ENCODE measurements at regions not wholly inside any gene's neighbourhood (a gene's known extent, or its start where the extent isn't known, plus 50 kb on each side); places are given as distances from the start of the nearest gene placed in this dataset.
"Not testable (repeated sequence)": the region's sequence is repeated elsewhere in the genome, so short reads cannot be mapped to it uniquely, and the experiment has no call there.

GRCh38 chr16:60642956-60643355 is 1393.3 kb downstream of the CDH8 start:
- no peaks in the 10 kb centered on the region for H3K36me3 ChIP-seq (ENCODE audit: control insufficient read depth, low read length)
- no peaks in the 10 kb centered on the region for H4K20me1 ChIP-seq (ENCODE audit: control insufficient read depth, insufficient read depth, low read depth, low read length)
- H3K27me3 ChIP-seq (ENCODE audit: control insufficient read depth, low read length) = no peaks in the 10 kb centered on the region
- TF ChIP-seq EZH2phosphoT487 (IDR thresholded peaks at IDR 0.05; ENCODE audit: borderline replicate concordance, low read length) (no peak), CTCF (IDR thresholded peaks at IDR 0.05; ENCODE audit: low read depth, low read length, poor library complexity, severe bottlenecking) (no peak)
- no peaks in the 10 kb centered on the region for H3K79me2 ChIP-seq (ENCODE audit: control insufficient read depth, low read length)
- no peaks in the 10 kb centered on the region for H3K9me3 ChIP-seq (ENCODE audit: control insufficient read depth, insufficient read depth, low read length)
- H3K4me3 ChIP-seq (ENCODE audit: low read length) = no peak overlapping the region
- no peaks in the 10 kb centered on the region for H3F3A ChIP-seq (ENCODE audit: control insufficient read depth, insufficient read depth)
- H3K9me2 ChIP-seq (replicated peaks; ENCODE audit: control insufficient read depth, low read length) = no peaks in the 10 kb centered on the region
- H3K4me2 ChIP-seq (ENCODE audit: low read length) = no peak overlapping the region
- H3K4me1 ChIP-seq (ENCODE audit: control insufficient read depth, low read length) = no peaks in the 10 kb centered on the region
- no peak overlapping the region for H3K27ac ChIP-seq (ENCODE audit: low read depth, low read length)

DNA sequence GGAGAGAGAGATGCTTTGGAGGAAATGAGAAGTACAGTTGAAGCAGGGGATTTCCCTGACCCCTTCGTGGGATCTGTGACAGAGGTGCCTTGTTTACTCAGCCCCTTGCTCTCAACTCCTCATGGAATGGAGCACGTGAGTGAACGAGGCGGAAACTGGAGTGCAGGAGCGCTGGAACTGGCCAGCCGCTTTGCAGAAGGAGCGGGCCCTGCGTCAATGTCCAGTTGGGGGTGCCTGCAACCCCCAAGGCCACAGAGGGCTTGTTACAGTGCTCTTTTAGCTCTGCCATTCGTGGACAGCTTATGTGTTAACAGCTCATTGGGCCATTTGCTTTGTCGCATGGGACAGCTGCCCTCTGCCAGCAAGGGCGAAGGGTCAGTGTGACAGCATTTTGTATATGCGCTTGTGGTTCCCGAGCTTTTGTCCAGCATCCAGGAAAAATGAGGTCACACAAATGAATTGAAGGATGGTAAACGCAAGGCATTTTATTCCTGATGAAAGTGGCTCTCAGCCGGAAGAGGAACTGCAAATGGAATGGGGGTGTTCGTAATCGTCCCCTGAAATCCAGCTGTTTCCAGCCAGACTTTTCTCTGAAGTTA is 1395.1 kb downstream of the CDH8 start:
- Histone ChIP-seq H3K27ac (ENCODE audit: low read depth, low read length) (no peak overlapping the region), H3K4me1 (ENCODE audit: control insufficient read depth, low read length) (no peaks in the 10 kb centered on the region), H3K9me2 (replicated peaks; ENCODE audit: control insufficient read depth, low read length) (no peaks in the 10 kb centered on the region), H3K4me3 (ENCODE audit: low read length) (no peak overlapping the region), H3K9me3 (ENCODE audit: control insufficient read depth, insufficient read depth, low read length) (no peaks in the 10 kb centered on the region), H3K36me3 (ENCODE audit: control insufficient read depth, low read length) (no peaks in the 10 kb centered on the region), H3K27me3 (ENCODE audit: control insufficient read depth, low read length) (no peaks in the 10 kb centered on the region), H3F3A (ENCODE audit: control insufficient read depth, insufficient read depth) (no peaks in the 10 kb centered on the region), H4K20me1 (ENCODE audit: control insufficient read depth, insufficient read depth, low read depth, low read length) (no peaks in the 10 kb centered on the region), H3K4me2 (ENCODE audit: low read length) (no peak overlapping the region), H3K79me2 (ENCODE audit: control insufficient read depth, low read length) (no peaks in the 10 kb centered on the region)
- no peak for TF ChIP-seq CTCF (IDR thresholded peaks at IDR 0.05; ENCODE audit: low read depth, low read length, poor library complexity, severe bottlenecking)
- no peak for TF ChIP-seq EZH2phosphoT487 (IDR thresholded peaks at IDR 0.05; ENCODE audit: borderline replicate concordance, low read length)

DNA sequence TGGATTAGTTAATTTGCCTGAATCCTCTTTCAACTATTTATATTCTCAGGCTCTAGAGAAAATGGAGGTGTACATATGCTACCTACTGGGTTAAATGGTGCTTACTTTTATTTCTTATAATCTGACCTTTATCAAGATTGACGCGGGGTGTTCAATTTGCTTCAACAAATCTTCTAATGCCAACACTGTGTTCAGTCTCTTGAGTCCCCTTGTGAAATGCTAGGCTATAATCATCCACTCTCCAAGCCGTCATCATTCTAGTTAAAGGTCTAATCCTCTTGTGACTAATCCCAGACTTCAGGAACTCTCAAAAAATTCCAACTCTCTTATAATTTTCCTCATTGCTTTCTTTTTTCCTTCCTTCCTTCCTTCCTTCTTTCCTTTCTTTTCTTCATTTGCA is 1396.2 kb downstream of the CDH8 start:
- no peak for TF ChIP-seq CTCF (IDR thresholded peaks at IDR 0.05; ENCODE audit: low read depth, low read length, poor library complexity, severe bottlenecking)
- TF ChIP-seq EZH2phosphoT487 (IDR thresholded peaks at IDR 0.05; ENCODE audit: borderline replicate concordance, low read length) = no peak
- no peaks in the 10 kb centered on the region for H3K4me1 ChIP-seq (ENCODE audit: control insufficient read depth, low read length)
- H3K27me3 ChIP-seq (ENCODE audit: control insufficient read depth, low read length) = no peaks in the 10 kb centered on the region
- H3F3A ChIP-seq (ENCODE audit: control insufficient read depth, insufficient read depth) = no peaks in the 10 kb centered on the region
- H3K36me3 ChIP-seq (ENCODE audit: control insufficient read depth, low read length) = no peaks in the 10 kb centered on the region
- H3K9me3 ChIP-seq (ENCODE audit: control insufficient read depth, insufficient read depth, low read length) = no peaks in the 10 kb centered on the region
- no peak overlapping the region for H3K4me3 ChIP-seq (ENCODE audit: low read length)
- no peaks in the 10 kb centered on the region for H4K20me1 ChIP-seq (ENCODE audit: control insufficient read depth, insufficient read depth, low read depth, low read length)
- no peak overlapping the region for H3K4me2 ChIP-seq (ENCODE audit: low read length)
- H3K27ac ChIP-seq (ENCODE audit: low read depth, low read length) = no peak overlapping the region
- no peaks in the 10 kb centered on the region for H3K9me2 ChIP-seq (replicated peaks; ENCODE audit: control insufficient read depth, low read length)
- no peaks in the 10 kb centered on the region for H3K79me2 ChIP-seq (ENCODE audit: control insufficient read depth, low read length)

DNA sequence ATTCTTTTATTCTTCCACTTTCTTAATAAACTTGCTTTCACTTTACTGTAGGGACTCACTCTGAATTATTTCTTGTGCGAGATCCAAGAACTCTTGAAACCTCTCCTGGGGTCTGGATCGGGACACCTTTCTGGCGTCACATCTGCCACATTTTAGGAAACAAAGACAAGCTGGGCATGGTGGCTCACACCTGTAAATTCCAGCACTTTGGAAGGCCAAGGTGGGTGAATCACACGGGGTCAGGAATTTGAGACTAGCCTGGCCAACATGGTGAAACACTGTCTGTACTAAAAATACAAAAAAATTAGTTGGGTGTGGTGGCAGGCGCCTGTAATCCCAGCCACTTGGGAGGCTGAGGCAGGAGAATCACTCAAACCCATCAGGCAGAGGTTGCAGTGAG is 1399.6 kb downstream of the CDH8 start:
- not testable (repeated sequence) for H3K27ac ChIP-seq (ENCODE audit: low read depth, low read length); H3K4me3 ChIP-seq (ENCODE audit: low read length); H3K4me1 ChIP-seq (ENCODE audit: control insufficient read depth, low read length); H3K36me3 ChIP-seq (ENCODE audit: control insufficient read depth, low read length); H3K4me2 ChIP-seq (ENCODE audit: low read length); H3K9me2 ChIP-seq (replicated peaks; ENCODE audit: control insufficient read depth, low read length); H3K79me2 ChIP-seq (ENCODE audit: control insufficient read depth, low read length); H3F3A ChIP-seq (ENCODE audit: control insufficient read depth, insufficient read depth); H4K20me1 ChIP-seq (ENCODE audit: control insufficient read depth, insufficient read depth, low read depth, low read length); H3K9me3 ChIP-seq (ENCODE audit: control insufficient read depth, insufficient read depth, low read length); H3K27me3 ChIP-seq (ENCODE audit: control insufficient read depth, low read length)

Measured in DOHH2 (cell line).